Vagina (tissue), 2 donors: ENCODE measurements at regions not wholly inside any gene's neighbourhood (a gene's known extent, or its start where the extent isn't known, plus 50 kb on each side); places are given as distances from the start of the nearest gene placed in this dataset.

Source experiments
- DNase-seq, 2 donors: peaks; one replicate each; pipeline ENCODE4 v3.0.0-alpha.2; 2017; ENCODE audit errors: extremely low spot score in 2 of 2
- H3K27ac ChIP-seq: fragments of 200-600 bp; sonication (generic); one replicate; pipeline ENCODE4 v1.5.1; 2019
- H3K27me3 ChIP-seq: fragments of 200-600 bp; sonication (generic); one replicate; pipeline ENCODE4 v1.5.1; 2019
- H3K36me3 ChIP-seq, 2 donors: fragments of 200-600 bp; sonication (generic); one replicate each; pipeline ENCODE4 v1.5.1; 2017 to 2019
- H3K4me1 ChIP-seq: fragments of 200-600 bp; sonication (generic); one replicate; pipeline ENCODE4 v1.5.1; 2019
- H3K4me3 ChIP-seq, 2 donors: fragments of 200-600 bp; sonication (generic); 1 replicate in 1 of 2; 2 replicates in 1 of 2; pipeline ENCODE4 v1.5.1; 2016 to 2019
- H3K9me3 ChIP-seq: fragments of 200-600 bp; sonication (generic); one replicate; pipeline ENCODE4 v1.5.1; 2019
- POLR2A ChIP-seq, 2 donors: fragments of 450-650 bp; IDR thresholded peaks; one replicate each; pipeline ENCODE4 v1.6.1; 2017; ENCODE audit warnings: antibody characterized with exemption in 2 of 2, mild to moderate bottlenecking in 2 of 2, moderate library complexity in 2 of 2
- POLR2AphosphoS5 ChIP-seq, 2 donors: sonication (generic); formaldehyde crosslinking; IDR thresholded peaks; one replicate each; pipeline ENCODE4 v1.9.0; 2017; ENCODE audit warnings: antibody characterized with exemption in 2 of 2, mild to moderate bottlenecking in 2 of 2, low read depth in 1 of 2; ENCODE audit not compliant: insufficient read depth in 1 of 2
- intact Hi-C: fragments of 100-400 bp; cut with DNase I; formaldehyde crosslinking; loops from one replicate; pipeline ENCODE4 v1.15.1; 2023
- TF ChIP-seq, protein P1 (sequence below), 3 experiments: fragments of 450-650 bp in 2 of 3; fragments of 200-600 bp in 1 of 3; sonication (generic) in 1 of 3; IDR thresholded peaks; one replicate each; pipeline ENCODE4 v1.5.1; 2017 to 2019; ENCODE audit warnings: antibody characterized with exemption in 3 of 3, mild to moderate bottlenecking in 2 of 3, moderate library complexity in 2 of 3

DNA sequence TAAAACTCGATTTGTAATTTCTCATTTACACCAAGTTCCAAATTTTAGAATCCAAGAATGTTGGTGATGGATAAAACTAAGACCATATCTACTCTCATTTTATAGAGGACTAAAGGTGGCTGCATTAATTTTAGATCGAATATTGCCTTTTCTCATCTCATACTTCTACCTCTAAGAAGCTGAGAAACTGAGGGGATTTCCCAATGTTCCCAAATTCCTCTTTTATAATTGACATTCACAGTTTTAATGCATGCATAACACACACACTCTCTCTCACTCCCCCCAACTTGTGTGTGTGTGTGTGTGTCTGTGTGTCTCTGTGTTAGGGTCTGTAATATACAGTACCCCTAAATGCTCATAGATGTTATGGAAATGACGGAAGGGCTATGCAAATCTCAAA is 328.8 kb upstream of the SLC14A2 start:
- H3K27me3 ChIP-seq, result no peaks in the 10 kb centered on the region
- H3K9me3 ChIP-seq, result no peaks in the 10 kb centered on the region
- no peak overlapping the region for H3K27ac ChIP-seq
- H3K4me3 ChIP-seq, result no peak overlapping the region
- H3K36me3 ChIP-seq, result no peaks in the 10 kb centered on the region
- TF ChIP-seq POLR2AphosphoS5 (IDR thresholded peaks at IDR 0.05; ENCODE audit: insufficient read depth in 1 of 2, low read depth in 1 of 2) (no peak), POLR2A (IDR thresholded peaks at IDR 0.05) (no peak)
- TF ChIP-seq, protein P1, sequence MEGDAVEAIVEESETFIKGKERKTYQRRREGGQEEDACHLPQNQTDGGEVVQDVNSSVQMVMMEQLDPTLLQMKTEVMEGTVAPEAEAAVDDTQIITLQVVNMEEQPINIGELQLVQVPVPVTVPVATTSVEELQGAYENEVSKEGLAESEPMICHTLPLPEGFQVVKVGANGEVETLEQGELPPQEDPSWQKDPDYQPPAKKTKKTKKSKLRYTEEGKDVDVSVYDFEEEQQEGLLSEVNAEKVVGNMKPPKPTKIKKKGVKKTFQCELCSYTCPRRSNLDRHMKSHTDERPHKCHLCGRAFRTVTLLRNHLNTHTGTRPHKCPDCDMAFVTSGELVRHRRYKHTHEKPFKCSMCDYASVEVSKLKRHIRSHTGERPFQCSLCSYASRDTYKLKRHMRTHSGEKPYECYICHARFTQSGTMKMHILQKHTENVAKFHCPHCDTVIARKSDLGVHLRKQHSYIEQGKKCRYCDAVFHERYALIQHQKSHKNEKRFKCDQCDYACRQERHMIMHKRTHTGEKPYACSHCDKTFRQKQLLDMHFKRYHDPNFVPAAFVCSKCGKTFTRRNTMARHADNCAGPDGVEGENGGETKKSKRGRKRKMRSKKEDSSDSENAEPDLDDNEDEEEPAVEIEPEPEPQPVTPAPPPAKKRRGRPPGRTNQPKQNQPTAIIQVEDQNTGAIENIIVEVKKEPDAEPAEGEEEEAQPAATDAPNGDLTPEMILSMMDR (IDR thresholded peaks at IDR 0.05), result no peak
- DNase-seq, result no peak
- intact Hi-C loops, result no loop called here
- H3K4me1 ChIP-seq, result no peaks in the 10 kb centered on the region

DNA sequence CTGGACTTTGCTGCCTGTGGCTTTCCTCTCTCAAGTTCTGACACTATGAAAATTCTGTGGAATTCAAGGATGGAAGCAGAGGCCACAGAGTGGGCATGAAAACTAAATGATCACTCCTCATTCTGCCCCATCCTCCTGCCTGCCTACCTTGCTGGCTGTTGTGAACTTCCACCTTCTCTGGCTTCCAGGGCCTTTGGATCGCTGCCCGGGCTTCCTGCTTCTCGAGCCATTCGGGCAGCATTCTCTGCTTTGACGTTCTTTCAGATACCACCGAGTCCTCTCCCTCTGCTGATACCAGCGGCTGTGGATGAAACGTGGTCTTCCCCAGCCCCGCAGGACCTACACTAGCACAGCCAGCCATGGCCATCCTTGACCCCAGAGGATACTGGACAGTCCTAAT is 327.7 kb upstream of the SLC14A2 start:
- H3K4me1 ChIP-seq, result no peaks in the 10 kb centered on the region
- no peaks in the 10 kb centered on the region for H3K27me3 ChIP-seq
- DNase-seq, result no peak
- intact Hi-C loops, result no loop called here
- H3K9me3 ChIP-seq, result no peaks in the 10 kb centered on the region
- H3K4me3 ChIP-seq, result no peak overlapping the region
- no peak for TF ChIP-seq POLR2A (IDR thresholded peaks at IDR 0.05)
- no peak for TF ChIP-seq POLR2AphosphoS5 (IDR thresholded peaks at IDR 0.05; ENCODE audit: insufficient read depth in 1 of 2, low read depth in 1 of 2)
- TF ChIP-seq, protein P1 (IDR thresholded peaks at IDR 0.05), result no peak
- no peaks in the 10 kb centered on the region for H3K36me3 ChIP-seq
- no peak overlapping the region for H3K27ac ChIP-seq

DNA sequence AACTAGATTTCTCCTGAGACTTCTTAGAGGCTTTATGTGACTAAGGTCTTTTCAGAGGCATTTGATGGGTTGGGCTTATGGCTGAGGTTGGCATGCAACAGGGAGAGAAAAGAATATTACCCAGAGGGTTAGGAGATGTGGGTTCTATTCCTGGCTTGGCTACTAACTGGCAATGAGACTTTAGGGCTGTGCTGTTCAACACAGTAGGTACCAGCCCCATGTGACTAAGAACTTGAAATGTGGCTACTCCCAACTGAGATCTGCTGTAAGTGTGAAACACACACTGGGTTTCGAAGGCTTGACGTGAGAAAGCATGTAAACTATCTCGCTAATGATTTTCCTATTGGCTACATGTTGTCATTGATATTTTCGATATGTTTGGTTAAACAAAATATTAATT is 324.9 kb upstream of the SLC14A2 start:
- no peaks in the 10 kb centered on the region for H3K9me3 ChIP-seq
- TF ChIP-seq, protein P1 (IDR thresholded peaks at IDR 0.05), result no peak
- no peak for TF ChIP-seq POLR2AphosphoS5 (IDR thresholded peaks at IDR 0.05; ENCODE audit: insufficient read depth in 1 of 2, low read depth in 1 of 2)
- TF ChIP-seq POLR2A (IDR thresholded peaks at IDR 0.05), result no peak
- H3K36me3 ChIP-seq, result no peaks in the 10 kb centered on the region
- no peak overlapping the region for H3K27ac ChIP-seq
- no peaks in the 10 kb centered on the region for H3K27me3 ChIP-seq
- no peak overlapping the region for H3K4me3 ChIP-seq
- DNase-seq, result no peak
- intact Hi-C loops, result no loop called here
- H3K4me1 ChIP-seq, result no peaks in the 10 kb centered on the region

DNA sequence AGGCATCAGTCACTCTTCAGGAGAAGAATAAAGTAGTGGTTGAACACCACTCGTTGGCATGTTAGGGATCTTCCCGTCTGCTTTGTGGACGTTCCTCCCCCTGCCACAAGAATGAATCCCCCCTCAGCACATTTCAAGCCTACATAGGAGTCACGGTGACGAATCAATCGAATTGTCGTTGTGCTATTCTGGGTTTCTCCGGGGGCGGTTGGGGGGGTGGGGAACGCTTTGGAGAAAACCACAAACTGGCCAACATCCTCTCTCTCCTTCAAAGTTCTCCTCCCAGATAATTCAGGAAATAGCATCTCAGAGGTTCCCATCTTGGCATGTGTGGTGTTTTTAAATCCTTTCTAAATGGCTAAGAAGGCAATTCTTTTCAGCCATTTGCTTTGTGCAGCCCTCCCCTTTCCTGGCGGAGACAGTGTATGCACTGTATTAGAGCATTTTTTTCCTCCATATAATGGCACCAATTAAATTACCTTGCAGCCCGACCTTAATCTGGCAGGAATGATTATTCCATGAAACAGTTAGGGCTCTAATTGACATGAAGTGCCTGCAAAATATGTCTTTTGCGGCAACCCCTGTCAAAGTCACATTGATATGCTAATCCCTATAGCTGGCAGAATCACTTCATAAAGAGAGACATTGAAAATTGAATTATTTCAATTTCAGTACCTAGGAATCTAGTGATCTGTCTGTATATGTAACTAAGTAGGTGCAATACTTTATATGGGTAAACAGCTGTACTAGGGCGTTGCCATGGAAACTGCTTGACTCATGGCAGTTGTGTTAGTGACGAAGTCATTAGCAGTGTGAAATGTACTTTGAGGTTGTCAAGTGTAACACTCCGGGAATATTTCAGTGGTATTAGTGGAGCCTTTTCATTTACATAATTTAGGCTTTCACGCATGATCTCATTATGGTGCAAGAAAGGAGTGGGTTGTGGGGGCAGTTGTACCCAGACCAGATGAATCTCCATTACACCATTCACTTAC is 323.4 kb upstream of the SLC14A2 start:
- no peak overlapping the region for H3K4me3 ChIP-seq
- no peaks in the 10 kb centered on the region for H3K9me3 ChIP-seq
- TF ChIP-seq POLR2AphosphoS5 (IDR thresholded peaks at IDR 0.05; ENCODE audit: insufficient read depth in 1 of 2, low read depth in 1 of 2), result no peak
- TF ChIP-seq, protein P1 (IDR thresholded peaks at IDR 0.05), result no peak
- TF ChIP-seq POLR2A (IDR thresholded peaks at IDR 0.05), result no peak
- H3K36me3 ChIP-seq, result no peaks in the 10 kb centered on the region
- DNase-seq, result no peak
- intact Hi-C loops, result no loop called here
- H3K27ac ChIP-seq, result no peak overlapping the region
- no peaks in the 10 kb centered on the region for H3K27me3 ChIP-seq
- H3K4me1 ChIP-seq, result no peaks in the 10 kb centered on the region

DNA sequence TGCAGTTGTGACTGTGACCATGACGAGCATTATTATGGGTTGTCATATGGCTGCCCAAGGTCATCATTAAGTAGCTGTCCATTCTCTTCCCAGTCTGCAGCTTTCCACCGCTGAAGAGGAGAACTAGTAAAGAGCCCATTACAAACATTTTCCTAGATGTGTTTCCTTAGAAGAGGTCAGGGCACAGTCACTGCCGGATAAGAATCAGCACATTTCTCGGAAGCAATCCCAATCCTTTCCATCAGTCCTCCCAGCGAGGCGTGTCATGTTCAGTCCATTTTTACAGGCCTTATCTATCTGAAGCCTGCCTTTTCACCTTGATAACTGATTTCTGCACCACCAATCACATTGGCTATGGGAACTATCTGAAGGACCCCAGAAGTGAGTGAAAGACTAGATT is 319.9 kb upstream of the SLC14A2 start:
- intact Hi-C loops, result no loop called here
- Histone ChIP-seq H3K36me3 (no peaks in the 10 kb centered on the region), H3K4me3 (no peak overlapping the region), H3K4me1 (no peaks in the 10 kb centered on the region), H3K27ac (no peak overlapping the region), H3K9me3 (no peaks in the 10 kb centered on the region), H3K27me3 (no peaks in the 10 kb centered on the region)
- TF ChIP-seq POLR2AphosphoS5 (IDR thresholded peaks at IDR 0.05; ENCODE audit: insufficient read depth in 1 of 2, low read depth in 1 of 2), result no peak
- TF ChIP-seq, protein P1 (IDR thresholded peaks at IDR 0.05), result no peak
- no peak for TF ChIP-seq POLR2A (IDR thresholded peaks at IDR 0.05)
- no peak for DNase-seq
